ENCODE measurements at regions not wholly inside any gene's neighbourhood (a gene's known extent, or its start where the extent isn't known, plus 50 kb on each side); places are given as distances from the start of the nearest gene placed in this dataset.

DNA sequence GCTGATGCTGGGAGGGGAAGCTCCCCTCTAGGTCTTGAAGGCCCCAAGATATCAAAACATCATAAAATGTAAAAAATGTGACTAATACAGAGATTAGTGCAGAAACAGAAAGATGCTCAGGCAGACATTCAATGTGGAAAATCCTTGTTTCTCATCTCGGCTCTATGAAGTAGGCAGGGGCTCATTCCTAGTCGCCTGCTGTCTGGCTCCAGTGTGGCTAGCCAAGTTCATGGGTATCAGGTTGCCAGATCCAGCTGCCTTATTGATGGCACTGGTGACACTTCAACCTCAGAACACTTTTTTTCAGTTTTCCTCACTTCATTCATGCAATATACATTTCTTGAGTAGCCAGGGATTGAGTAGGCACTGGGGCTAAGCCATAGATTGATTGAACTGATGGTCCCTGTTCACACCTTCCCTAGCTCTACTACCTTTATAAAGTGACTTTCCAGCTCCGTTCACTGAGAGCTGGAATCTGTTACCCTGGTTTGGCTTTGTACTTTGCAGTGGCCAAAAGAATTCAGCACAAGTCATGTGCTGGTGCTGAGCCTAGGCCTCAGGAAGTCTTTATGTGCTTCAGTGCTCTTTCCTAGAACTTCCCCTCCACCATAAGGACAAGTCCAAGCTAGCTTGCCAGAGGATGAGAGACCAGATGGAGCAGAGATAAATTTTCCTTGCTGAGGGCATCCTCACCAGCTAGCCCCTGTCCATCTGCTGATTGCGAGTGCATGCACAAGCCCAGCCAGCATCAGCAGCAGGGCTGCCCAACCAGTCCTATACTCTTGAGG is 373.6 kb upstream of the ST6GAL2 start:
- TF ChIP-seq, protein P1, sequence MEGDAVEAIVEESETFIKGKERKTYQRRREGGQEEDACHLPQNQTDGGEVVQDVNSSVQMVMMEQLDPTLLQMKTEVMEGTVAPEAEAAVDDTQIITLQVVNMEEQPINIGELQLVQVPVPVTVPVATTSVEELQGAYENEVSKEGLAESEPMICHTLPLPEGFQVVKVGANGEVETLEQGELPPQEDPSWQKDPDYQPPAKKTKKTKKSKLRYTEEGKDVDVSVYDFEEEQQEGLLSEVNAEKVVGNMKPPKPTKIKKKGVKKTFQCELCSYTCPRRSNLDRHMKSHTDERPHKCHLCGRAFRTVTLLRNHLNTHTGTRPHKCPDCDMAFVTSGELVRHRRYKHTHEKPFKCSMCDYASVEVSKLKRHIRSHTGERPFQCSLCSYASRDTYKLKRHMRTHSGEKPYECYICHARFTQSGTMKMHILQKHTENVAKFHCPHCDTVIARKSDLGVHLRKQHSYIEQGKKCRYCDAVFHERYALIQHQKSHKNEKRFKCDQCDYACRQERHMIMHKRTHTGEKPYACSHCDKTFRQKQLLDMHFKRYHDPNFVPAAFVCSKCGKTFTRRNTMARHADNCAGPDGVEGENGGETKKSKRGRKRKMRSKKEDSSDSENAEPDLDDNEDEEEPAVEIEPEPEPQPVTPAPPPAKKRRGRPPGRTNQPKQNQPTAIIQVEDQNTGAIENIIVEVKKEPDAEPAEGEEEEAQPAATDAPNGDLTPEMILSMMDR (IDR thresholded peaks at IDR 0.05 in 4 of 5, conservative IDR thresholded peaks at IDR 0.05 in 1 of 5): no peak
- no peak for TF ChIP-seq POLR2A (IDR thresholded peaks at IDR 0.05)

All from gastrocnemius medialis (tissue), 4 donors.